Middle frontal gyrus (tissue), 1 donor: ENCODE measurements at regions not wholly inside any gene's neighbourhood (a gene's known extent, or its start where the extent isn't known, plus 50 kb on each side); places are given as distances from the start of the nearest gene placed in this dataset.
"Not testable (repeated sequence)": the region's sequence is repeated elsewhere in the genome, so short reads cannot be mapped to it uniquely, and the experiment has no call there.

Experiments
- DNase-seq: peaks from one replicate; pipeline ENCODE4 v3.0.0-alpha.2; 2015; ENCODE audit warnings: low spot score; ENCODE audit errors: extremely low spot score

DNA sequence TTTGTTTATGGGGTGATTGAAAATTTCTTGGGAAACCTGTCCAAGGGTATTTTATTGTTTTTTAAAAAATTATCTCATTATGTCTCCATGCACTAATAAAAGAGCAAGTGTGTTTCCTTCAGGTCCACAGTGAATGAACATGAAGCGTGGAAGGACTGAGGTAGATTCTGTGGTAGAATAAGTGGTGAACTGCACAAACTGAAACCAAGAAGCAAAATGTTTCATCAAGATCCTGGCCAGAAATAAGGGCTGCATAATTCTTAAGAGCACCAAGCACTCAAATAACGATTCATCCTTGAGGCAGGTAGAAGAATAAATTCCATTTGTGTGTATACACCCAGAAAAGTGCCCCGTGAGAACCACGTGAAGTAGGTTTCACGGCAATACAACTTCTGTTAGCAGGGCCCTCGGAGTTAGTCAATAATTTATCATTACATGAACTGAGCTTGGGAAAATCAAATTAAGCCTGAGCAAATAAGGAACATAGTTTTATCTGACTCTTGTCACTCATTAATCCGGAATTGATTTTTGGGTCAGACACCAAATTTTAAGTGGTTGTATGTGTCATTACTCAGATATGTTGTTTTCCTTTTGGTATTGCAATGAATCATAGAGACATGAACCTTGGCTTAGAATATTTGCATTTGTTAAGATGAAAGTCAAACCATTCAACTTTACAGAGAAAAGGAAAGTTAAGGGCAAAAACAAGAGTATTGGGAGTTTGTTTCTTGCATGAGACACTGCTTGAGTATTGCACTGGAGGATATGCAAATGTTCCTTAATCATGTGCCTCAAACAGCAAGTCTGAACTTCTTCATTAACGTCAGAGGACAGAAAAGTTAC is 472.6 kb upstream of the NETO1 start:
- DNase-seq = no peak

DNA sequence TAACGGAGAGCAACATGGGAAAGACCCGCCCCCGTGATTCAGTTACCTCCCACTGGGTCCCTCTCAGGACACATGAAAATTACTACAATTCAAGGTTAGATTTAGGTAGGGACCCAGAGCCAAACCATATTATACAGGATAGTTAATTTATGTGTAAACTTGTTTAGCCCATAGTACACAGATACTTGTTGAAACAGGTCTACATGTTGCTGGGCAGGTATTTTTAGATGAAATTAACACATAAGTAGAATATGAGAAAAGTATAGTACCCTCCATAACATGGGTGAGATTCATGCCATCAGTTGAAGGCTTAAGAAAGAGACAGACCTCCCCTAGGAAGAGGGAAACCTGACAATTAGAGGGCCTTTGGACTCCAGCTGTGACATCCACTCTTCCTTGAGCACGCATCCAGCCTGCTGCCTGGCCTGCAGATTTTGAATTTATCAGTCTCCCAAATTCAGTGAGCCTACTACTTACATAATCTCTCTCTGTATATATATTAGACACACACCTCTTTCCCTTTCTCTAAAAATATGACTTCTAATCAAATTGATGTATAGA is 463.5 kb upstream of the NETO1 start:
- DNase-seq = no peak

DNA sequence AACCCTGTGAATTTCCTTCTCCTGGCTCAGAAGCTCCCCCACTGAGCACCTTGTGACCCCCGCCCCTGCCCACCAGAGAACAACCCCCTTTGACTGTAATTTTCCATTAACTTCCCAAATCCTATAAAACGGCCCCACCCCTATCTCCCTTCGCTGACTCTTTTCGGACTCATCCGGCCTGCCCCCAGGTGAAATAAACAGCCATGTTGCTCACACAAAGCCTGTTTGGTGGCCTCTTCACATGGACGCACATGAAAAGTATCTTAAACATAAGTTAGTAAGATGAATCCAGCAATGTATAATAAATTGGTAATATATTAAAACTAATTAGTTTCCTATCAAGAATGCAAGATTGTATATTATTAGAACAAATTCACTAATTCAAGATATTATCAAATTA is 462.3 kb upstream of the NETO1 start:
- DNase-seq = not testable (repeated sequence)

DNA sequence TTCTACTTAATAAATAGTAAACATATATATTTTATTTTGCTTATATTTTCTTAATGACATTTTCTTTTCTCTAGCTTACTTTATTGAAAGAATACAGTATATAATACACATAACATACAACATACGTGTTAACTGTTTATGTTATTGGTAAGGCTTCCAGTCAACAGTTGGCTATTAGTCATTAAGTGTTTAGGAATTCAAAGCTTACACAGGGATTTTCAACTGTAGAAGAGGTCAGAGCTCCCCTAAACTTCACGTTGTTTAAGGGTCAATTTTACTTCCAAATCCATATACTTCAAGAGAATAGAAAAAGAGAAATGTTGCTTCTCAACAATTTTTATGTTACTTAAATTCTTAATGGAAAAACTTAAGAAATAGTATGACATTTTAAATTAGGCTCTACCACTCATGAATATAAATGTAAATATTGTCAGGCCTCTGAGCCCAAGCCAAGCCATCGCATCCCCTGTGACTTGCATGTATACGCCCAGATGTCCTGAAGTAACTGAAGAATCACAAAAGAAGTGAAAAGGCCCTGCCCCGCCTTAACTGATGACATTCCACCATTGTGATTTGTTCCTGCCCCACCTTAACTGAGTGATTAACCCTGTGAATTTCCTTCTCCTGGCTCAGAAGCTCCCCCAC is 456.5 kb upstream of the NETO1 start:
- not testable (repeated sequence) for DNase-seq

DNA sequence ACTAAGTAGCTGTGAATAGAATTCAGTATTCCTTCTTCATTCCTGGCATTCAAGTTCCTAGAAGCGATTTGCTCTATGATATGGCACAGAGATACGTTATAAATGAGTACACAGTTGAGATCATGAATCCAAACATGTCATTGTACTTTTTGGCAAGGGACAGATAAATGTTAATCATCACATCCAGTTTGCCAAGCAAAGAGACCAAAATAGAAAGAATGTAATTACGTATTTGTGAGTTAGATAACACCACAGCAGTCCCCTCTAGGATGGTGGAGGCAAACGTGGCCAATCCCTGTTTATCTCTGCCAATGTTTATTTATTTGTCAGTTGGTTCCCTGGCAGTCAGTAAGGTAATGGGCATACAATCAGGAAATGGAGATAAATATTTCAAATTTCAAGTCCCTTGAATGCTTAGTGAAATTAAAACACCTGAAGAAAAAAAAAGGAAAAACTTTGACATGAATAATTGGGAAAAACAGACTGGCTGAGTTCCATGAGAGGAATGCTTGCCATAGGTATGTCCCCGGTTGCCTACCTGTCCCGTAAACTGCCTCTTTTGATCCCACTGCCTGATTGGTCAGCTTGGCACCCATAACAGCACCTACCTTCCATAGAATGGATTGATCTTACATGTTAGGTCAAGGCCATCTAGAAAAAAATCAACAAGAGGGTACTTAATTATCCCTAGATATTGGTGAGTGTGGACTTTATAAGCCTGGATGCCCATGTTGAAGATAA is 451.1 kb upstream of the NETO1 start:
- no peak for DNase-seq

DNA sequence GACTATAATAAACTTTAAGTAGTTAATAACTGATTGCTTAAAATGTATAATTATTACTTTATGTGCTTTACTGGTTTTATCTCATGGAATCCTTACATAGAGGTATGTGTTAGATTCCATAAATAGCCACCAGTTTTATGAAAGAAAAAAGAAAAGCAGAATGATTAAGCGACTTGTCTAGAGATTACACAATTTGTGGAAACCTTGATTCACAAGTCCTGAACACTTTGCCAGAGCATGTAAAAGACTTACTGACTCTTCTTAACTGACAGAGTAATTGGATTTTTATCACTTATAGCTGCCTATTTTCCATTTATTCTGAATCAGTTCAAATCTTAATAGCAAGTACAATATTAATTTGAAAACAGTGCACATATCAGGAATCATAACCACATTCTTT is 448.7 kb upstream of the NETO1 start:
- no peak for DNase-seq

DNA sequence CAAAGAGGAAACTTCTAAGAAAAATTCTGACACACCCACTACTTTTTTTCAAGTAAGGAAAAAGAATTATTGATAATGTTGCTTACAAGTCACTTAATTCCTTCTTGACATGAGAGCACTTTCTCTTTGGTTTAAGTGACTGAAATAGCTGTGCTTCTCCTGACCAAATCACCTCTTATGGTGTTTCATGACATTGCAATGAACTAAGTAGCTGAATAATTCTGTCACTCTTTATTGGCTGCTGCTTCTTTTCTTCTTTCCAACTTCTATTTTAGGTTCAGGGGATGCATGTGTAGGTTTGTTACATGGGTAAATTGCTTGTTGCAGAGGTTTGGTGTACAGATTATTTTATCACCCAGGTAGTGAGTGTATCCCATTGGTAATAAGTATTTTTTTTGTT is 447.6 kb upstream of the NETO1 start:
- DNase-seq = no peak

DNA sequence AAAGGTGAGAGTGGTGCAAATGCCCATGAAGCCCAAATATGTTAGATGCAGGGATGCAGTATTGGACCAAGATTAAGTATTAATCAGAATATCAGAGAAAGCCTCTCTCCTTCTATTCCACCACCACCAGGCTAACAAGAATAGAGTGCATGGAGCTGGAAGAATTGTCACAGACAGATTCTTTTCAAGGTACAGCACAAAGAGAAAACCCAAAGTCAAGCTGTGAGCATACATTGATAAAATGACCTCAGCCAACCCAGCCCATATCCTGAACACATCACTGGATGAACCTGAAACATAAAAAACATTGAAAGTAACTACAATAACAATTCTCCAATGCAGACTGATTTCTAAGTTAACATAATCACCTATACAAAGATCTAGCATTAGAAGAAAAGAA is 445.7 kb upstream of the NETO1 start:
- DNase-seq = no peak

DNA sequence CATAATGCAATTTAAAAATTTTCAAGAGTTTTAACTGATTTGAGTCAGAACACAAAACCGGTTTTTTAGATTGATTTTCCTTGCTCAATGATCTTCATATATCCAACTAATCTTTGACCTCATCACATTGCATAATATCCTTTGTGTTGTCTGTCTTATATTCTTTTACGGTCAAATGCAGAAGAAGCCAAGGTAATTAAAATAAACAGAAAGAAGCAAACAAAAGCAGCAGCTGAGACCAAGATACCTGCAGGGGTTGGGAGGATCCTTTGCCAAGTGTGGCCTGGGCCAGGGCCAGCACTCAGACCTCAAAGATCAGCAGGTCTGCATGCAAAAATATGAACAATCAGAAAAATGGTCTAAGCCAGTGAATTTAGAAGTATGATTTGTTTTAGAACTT is 428.9 kb upstream of the NETO1 start:
- DNase-seq = no peak

DNA sequence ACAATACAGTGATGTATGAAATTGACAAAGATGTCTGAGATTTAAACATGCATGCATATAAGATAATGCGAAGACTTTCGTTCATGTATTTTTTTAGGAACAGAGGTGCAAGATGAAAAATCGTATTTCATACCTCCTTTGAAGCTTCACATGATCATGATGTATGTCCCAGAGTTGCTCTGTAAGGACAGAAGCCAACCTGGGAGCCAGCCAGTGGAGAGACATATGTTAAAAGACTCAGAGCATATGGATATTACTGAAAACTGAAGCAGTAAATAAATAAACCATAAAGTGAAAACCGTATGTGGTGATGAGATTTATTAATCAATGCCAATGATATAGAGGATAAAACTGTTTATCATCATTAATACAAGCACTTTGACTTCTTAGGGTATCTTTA is 424.4 kb upstream of the NETO1 start:
- DNase-seq = no peak

DNA sequence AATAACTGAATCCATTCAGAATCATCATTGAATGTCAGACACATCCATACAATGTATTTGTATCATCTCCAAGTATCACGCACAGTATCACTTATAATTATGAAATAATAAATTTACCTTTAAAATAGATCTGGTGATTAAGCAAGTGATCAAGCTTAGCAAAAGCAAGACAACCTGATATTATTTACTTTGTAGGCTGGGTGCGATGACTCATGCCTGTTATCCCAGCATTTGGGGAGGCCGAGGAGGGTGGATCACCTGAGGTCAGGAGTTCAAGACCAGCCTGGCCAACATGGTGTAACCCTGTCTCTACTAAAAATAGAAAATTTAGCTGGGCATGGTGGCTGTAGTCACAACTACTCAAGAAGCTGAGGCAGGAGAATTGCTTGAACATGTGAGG is 421.0 kb upstream of the NETO1 start:
- DNase-seq = no peak

DNA sequence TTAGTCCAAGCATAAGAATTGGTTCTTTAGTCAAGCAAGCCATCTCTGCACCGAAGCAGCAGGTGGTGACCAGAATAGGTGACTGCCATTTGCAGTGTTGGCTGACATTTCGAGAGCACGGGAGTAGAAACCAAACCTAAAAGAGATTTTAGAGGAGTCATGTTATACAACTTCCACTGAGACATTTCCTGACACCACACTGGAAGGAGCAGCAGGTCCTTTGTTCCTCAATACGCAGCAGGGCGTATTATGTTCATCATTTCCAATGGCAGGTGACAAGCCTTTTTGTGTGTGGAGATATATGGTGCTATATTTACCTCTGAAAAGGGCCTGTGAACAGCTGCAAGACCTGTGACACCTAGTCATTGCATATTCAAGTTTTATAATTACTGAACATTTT is 418.8 kb upstream of the NETO1 start:
- no peak for DNase-seq

DNA sequence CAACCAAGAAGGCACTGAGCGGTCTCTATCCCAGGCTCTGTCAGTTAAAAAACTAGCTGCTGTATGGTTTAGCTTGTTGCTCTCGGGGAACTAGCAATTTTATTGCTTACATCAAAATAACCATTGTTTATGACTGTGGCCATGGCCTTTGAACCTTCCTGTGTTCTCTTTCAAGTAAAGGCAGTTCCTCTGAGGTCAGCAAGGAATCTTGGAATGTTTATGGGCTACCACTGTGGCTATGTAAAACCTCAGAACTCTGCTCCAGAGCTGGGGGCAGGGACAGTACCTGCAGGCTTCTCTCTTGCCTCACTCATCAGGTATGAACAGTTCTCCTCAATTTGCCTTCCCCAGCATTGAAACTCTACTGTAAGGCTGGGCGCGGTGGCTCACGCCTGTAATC is 416.0 kb upstream of the NETO1 start:
- no peak for DNase-seq

DNA sequence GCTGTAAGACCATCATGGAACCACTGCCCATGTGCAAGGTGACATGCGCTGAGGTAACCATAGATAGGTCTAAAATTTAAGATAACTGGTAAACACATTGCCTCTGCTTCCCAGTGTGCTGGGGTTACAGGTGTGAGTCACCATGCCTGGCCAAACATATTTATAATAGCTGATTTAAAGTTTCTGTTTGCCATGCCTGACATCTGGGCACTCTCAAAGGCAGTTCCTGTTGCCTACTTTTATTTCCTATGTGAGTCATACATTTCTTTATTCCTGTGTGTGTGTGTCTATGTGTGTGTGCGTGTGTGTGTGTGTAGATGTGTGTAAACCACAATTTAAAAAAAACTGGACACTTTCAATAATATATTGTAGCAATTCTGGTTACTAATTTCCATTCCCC is 415.2 kb upstream of the NETO1 start:
- no peak for DNase-seq

DNA sequence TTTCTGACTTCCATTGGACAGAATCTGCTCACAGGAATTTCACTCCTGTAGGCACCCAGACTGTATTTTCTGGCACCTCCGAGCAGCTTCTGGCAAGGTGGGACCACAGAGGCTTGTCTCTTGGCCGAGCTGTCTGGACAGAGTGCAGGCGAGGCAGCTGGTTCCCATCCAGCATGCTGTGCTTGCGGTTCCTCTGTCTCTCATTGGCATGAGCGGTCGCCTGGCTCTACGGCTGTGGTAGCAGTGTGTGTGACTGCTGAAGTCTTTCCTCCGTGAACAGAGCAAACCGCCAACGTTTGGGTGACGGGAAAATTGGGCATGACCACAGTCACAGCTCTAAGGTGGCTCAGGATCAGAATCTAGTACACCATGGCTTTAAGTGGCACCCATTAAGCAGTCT is 411.7 kb upstream of the NETO1 start:
- DNase-seq = no peak

DNA sequence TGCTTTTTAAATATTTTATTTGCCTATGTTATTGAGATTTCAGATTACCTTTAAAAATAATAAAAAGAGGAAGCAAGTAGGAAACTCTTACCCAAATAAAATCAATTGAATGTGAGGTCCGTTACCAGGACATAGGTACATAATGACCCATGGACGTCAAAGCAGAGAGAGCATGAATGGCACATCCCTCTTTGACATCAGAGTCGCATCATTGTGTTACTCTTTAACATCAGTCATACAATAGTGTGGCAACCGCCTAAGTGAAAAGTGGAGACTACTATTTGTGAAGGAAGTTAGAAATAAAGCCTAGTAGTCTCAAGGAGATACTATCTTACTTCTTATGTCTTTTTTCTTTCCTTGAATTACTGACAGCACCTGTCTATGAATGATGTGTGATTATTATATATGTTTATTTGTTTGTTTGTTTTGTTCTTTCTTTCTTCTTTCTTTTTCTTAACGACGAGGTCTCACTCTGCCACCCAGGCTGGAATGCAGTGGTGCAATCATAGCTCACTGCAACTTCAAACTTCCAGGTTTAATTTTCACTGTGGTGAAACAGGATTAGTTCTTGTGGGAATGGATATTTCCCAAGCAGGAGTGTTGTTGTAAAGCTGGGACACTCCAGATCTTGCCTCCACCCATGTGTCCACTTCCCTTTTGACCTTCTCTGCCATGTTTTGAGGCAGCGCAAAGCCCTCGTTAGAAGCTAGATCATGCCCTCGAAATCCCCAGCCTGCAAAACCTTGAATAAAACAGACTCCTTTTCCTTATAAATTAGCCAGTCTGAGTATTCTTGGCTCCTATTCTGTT is 407.2 kb upstream of the NETO1 start:
- DNase-seq = no peak

DNA sequence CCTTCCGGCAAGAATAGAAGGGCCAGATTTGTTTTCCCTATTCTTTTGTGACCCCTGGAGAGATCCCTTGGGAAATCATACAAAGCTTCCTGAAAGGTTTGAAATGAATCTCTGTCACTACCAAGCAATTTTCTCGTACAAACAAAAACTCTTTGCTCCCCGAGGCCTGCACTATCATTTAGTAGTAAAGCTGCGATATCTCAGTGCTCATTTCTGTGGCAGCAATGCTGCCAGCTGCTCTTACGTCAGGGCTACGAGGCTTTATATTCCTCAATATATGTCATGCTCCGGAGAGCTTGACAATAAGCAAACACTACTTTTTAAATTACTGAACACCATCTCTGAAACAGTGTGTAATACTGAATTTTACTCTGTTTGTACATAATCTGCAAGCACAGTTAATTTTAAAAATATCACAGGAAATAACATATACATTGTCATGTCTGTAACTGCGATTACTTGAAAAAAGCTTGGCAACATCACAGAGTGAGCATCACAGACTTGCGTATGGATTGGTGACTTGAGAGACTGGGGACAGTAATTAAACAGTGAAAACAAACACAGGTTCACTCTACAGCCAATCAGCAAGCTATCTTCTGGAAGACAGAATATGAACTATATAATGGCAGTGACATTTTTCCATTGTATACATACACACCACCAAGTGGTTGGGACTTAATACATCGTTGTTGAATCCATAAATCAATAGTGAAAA is 403.3 kb upstream of the NETO1 start:
- no peak for DNase-seq

DNA sequence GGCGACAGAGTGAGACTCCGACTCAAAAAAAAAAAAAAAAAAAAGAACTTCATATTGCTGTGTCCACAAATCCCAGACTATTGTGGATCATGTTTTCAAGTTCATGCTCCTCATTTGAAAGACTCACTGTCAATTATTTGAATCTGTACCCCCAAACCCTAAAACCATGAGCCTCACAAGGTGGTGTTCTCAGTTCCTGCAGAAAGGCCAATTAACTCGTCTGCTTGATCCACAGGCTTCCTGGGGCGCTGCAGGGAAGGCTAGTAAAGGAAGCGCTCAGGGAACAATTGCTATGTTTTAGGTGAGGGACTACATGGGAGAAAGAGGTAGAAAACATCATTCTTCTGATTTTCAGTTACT is 396.8 kb upstream of the NETO1 start:
- no peak for DNase-seq

DNA sequence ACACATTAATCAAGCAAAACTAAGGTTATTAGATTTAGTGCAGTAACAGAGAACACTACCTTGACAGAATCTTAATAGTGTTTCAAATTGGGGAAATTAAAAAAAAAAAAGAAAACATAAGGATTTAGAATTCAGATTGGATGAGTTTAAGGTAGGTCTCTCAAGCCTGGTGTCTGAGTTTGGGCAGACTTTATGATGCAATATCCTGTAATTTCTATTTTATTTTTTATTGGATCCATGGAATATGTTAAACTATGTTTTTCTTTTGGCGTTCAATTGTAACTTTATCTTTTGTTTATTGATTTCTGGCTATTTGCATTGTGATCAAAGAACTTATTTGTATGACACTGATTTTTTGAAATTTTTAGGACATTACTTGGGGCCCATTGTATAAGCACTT is 394.1 kb upstream of the NETO1 start:
- no peak for DNase-seq

DNA sequence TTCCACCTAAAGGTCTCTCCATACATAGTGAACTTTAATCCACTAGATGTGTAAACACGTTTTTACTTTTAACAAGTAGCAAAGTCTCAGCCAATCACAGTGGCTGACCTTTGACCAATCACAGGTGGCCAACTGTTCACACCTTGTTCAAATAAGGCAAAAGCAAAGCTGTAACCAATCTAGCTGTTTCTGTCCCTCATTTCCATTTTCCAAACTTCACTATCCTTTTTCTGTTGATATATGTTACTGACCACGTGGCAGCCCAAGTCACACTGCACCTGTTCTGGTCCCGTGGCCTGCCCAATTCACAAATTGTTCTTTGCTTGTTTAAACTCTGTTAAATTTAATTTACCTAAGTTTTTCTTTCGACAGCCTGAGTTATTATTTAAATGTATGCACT is 393.5 kb upstream of the NETO1 start:
- DNase-seq = no peak
